Suppressor macrophage treated with lipopolysaccharide for 1 hour (primary cell): ENCODE measurements at regions not wholly inside any gene's neighbourhood (a gene's known extent, or its start where the extent isn't known, plus 50 kb on each side); places are given as distances from the start of the nearest gene placed in this dataset.

ENCODE experiments used
- DNase-seq, 3 donors: peaks; one replicate each; pipeline ENCODE4 v3.0.0-alpha.2; 2020 to 2022

GRCh38 chr15:39363761-39364586, 216.9 kb upstream of the THBS1 start:
- no peak for DNase-seq

- DNase-seq, result no peak
These were observed 216.2 kb upstream of the THBS1 start for GRCh38 chr15:39364721-39365120.

- no peak for DNase-seq
These were observed 215.7 kb upstream of the THBS1 start for GRCh38 chr15:39365161-39365560.

GRCh38 chr15:39365873-39366272, 215.0 kb upstream of the THBS1 start:
- no peak for DNase-seq

DNA sequence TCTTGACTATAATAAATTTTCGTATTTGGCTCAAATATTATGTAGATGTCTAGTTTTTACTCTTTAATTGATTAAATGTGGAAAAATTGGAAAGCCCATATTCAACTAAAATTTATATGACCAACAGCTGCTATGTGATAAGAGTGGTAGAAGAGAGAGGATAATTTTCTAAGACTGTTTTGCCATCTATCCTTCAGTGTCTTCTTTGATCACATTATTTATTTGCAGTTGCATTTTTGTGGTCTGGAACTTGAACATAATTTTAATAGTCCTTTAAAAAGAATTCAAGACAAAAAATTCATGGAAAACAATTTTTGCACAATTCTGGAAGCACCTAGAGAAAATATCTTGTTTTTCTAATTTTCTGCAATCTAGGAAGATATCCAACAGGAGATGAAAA, 213.3 kb upstream of the THBS1 start:
- no peak for DNase-seq

- DNase-seq, result no peak
These were observed 211.1 kb upstream of the THBS1 start for GRCh38 chr15:39369768-39370167.

DNA sequence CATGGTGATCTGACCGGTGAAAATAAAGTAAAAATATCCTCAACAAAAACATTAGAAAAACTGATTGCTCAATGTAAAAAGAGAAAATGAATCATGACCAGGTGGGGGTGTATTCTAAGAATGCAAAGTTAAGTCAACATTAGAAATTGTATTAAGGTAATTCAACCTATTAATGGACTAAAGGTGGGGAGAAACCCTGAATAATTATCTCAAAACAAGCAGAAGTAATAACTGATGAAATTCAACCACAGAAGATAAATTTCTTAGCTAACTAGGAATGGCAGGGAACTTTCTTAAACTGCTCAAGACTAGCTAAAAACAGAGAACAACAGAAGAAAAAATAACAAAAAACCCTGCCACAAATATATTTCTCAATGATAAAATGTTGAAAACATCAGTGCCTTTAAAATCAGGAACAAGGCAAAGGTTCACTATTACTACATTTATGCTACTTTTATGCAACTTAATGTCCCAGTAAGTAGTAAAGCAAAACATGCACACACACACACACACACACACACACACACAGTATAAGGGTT, 204.4 kb upstream of the THBS1 start:
- peak; percentile 42 to 88 (median 76) for DNase-seq

GRCh38 chr15:39381517-39381916, 199.4 kb upstream of the THBS1 start:
- peak; percentile 64 to 84 (median 79) for DNase-seq

GRCh38 chr15:39388118-39388517, 192.8 kb upstream of the THBS1 start:
- DNase-seq, result peak; percentile 36 to 77 (median 75)

GRCh38 chr15:39391230-39391629, 189.6 kb upstream of the THBS1 start:
- DNase-seq, result peak; percentile 81 to 91 (median 91)

DNA sequence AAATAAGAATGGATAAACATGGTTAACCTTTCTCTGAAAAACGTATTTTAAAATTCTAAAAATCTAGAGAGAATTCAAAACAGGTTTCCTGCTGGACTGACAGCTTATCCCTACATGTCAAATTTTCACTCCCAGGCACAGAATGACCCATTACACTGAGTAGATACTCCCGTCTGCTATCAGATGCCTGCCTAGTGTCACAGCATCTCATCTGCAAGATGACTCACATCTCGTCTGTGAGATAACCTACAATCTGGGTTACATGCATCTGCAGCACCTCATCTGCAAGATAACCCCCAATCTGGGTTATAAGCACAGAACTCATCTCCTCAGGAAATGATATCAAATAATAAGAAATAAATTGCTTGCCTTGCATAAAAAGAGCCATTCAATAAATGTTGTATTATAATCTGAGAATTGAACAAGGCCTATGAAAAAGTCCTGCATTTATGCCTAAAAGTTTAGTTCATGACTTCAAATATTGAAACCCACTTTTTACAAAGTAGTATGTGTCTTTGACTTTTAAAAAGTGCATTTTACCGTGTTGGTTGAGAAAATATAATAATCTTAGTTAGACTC, 188.3 kb upstream of the THBS1 start:
- DNase-seq, result no peak

GRCh38 chr15:39393575-39394335, 187.1 kb upstream of the THBS1 start:
- no peak for DNase-seq

GRCh38 chr15:39394496-39394895, 186.4 kb upstream of the THBS1 start:
- no peak for DNase-seq

DNA sequence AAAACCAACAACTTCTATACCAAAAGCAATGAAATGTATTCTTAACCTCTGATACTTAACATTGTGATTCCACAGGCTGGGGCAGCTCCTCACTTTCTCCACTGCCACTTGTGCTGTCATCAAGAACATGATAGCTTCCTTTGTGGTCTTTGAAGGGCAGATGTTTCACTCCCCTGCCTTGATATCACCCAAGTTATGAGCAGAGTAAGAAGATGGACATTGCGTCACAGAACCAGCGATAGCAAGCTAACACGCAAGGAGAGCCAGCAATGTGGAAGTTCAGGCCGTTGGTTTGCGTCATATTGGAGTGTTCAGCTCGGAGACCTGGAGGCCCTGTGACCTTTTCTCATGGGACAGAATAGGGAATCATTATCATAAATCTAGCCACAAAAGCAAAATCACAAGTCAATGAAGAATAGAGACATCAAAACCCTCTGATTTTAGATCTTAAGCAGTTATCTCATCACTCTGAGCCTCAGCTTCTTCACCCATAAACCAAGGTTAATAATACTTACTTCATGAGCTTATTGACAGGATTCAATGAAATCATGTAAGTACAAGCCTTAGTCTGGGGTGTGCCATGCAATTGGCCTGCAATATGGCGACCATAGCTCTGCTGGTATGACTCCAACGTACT, 183.8 kb upstream of the THBS1 start:
- peak; percentile 91 to 98 (median 96) for DNase-seq

DNA sequence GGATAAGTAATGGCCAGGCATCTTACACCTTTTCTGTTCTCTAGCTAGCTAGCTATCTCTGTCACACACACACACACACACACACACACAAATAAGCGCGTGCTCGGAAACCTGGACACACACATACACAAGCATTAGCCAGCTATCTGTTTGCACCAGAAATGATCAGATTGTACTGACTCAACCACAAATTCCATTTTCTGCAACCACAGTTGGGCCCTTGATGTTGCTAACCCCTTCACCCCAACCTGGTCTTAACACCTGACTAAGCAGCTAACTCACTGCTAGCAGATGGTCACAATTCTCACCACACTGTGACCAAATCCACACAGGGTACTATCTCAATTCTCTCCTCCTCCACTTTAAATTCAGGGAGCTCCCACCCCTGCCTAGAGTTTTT, 183.0 kb upstream of the THBS1 start:
- DNase-seq, result no peak

GRCh38 chr15:39399600-39399999, 181.3 kb upstream of the THBS1 start:
- DNase-seq, result no peak

- DNase-seq, result no peak
These were observed 180.9 kb upstream of the THBS1 start for GRCh38 chr15:39400002-39400401.

GRCh38 chr15:39400821-39401550, 179.9 kb upstream of the THBS1 start:
- peak; percentile 62 to 78 (median 77) for DNase-seq

DNA sequence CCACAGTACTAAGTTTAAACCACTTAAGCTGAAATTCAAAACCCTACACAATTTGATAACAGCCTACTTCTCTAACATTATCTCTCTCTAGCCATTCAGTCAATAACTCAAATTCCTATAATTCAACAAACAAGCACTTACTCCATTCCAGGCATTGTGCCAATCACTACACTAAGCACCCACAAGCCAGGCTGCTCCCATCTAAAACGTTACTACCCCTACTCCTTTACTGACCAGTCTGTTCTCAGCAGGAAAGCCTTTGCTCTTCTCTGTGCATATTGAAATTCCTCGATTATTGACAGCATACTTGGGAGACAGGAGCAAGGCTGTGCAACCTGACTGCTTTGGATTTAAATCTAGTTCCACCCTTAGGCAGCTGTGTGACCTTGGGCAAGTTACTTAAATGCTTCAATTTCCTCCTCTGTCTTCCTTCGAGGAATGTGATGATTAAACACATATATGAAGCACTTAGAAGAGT, 177.2 kb upstream of the THBS1 start:
- DNase-seq, result no peak

GRCh38 chr15:39404767-39405181, 176.1 kb upstream of the THBS1 start:
- DNase-seq, result peak; percentile 53 to 79 (median 71)

- DNase-seq, result peak in 1 of 3 donors; percentile 8
These were observed 174.4 kb upstream of the THBS1 start for GRCh38 chr15:39406485-39406884.

DNA sequence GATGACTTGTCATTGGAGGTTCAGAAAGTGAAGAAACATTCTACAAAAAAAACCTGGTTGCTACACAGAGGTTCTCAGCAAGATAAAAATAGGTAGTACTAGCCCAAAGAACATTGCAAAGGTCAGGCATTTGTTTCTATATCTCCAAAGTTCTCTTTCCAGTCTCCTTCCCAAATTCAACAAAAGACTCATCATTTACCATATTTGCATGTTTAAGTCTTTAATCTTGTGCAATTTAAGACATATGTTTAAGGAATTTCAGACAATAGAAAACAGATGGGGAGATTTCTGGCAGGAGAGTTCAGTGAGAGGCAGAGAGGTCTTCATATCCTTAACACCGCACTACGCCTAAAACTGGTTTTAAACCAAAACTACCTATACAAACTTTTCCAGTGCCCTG, 173.8 kb upstream of the THBS1 start:
- no peak for DNase-seq
